GM10266 (cell line): ENCODE measurements at regions not wholly inside any gene's neighbourhood (a gene's known extent, or its start where the extent isn't known, plus 50 kb on each side); places are given as distances from the start of the nearest gene placed in this dataset.

Experiments used
- DNase-seq: peaks from one replicate; pipeline ENCODE4 v3.0.0; 2012; ENCODE audit errors: extremely low spot score
- CTCF ChIP-seq: IDR thresholded peaks from 2 replicates; pipeline ENCODE4 v1.5.1; 2012; ENCODE audit warnings: mild to moderate bottlenecking, low read depth; ENCODE audit not compliant: control insufficient read depth, insufficient read depth; ENCODE audit errors: missing control alignments

DNA sequence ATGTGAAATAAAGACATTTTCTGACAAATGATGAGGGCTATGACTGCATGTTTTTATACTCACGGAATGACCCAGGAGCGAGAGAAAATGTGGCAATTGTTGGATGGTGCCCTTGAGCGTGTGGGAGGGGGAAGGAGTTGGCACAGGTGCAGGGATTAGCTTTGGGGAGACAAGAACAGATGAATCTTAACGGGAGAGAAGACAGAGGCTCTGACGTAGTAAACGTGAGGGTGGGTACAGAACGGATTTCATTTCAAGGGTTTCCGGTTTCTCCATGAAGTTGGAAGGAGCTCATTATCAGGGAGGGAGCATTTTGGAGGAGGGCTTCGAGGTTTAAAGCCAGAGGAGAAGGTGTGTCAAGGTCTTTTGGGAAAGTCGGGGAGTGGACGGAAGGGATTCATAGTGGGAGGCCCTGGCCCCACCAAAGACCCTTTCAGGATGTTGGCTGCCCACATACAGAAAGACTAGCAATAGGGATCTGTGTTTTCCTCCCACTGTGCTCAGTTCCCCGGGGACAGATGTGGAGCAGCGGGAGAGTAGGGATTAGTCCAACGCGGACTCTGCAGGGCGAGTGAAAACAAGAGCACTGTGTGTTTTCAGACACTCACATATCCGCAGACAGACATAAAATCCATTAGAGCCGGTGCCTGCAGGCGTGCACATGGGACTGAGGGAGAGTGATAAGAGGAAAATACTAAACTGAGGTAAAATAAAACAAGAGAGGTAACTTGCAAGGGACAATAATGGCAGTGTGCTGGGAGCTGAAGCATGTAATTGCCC lies 584.1 kb downstream of the AJAP1 start:
- DNase-seq: no peak
- TF ChIP-seq CTCF: no peak

DNA sequence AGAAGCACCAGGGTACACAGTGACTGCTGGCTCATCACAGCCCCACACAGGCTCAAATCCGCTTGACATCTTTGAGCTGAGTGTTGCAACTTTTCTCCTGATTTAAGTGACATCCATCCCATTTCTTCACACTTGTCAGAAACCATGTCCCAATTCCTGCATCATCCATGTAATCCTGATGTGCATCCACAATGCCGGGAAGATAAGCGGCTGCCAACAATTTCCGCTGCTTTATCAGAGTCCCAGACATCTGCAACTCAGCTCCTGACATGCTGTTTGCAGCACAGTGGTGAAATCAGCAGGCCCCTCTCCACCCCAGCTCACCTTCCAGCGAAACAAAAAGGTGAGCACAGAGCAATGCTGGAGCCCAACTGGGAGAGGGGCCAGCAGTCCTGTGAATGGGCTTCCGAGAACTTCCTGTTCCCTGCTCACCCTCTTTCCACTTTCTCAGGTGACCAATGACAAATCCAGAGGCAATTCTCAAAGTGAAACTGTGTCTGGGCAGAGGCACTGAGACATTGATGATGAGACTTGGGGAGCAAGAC lies 581.0 kb downstream of the AJAP1 start:
- no peak for TF ChIP-seq CTCF
- DNase-seq: no peak

GRCh38 chr1:5232537-5232936 lies 578.1 kb downstream of the AJAP1 start:
- TF ChIP-seq CTCF: no peak
- DNase-seq: no peak

GRCh38 chr1:5231541-5232315 lies 577.3 kb downstream of the AJAP1 start:
- DNase-seq: no peak
- TF ChIP-seq CTCF: no peak

DNA sequence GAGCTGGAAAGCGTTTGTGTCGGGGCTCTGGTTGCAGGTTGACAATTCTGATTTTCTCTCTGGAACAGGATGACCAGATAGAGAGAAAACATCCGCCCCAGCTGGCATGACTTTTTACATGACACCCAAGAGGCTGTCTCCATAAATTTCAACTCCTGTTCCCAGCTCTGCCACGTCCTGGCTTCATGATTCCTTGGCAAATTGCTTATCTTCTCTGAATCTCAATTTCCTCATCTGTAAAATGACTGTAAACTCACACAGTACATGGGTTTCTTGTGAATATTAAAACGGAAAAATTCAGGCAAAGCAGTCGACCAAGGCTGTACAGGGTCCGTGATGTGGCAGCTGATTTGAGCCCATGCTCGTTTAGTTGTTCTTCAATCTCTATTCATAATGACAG lies 572.7 kb downstream of the AJAP1 start:
- DNase-seq: no peak
- no peak for TF ChIP-seq CTCF

DNA sequence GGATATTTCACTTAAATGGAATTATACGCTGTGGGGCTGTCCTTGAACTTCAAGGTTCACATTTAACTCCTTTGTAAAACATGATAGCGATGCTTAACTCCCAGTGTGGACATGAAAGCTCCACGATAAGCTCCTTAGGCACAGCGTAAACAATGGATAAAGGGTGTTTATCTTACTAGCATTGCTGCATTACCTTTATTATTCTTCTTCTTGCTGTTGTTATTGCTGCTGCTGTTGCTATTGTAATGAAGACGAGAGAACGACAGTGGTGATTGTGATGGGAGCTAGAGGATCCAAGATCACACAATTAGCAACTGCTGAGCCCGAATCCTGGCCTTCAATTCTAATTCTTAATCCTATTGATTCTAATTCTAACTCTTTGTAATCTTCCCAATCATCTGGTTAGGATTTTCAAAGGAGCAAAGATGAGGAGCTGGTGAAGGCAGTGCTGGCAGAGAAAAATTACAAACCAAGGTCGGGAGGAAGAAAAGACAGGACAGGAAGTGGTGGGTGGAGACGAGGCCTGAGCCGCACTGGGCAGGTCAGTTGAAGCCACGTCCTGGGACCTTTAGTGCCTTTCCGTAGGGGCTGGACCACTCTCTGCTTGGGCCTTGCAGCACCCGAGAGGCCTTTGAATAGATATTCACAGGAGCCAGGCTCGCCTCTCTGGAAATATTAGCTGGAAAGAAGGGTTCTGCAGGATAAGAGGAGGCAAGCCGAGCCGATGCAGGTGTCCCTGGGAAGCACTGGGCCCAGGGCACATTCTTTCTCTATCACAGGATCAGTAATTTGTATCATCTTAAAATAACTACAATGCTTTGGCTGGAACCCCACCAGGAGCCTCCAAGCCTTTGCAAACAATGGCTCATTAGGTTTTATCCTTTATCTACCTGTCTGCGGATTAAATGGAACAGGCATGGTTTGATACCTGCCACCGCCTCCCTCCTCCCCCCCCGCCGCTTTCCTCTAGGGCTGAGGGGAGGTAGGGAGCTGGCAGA lies 571.6 kb downstream of the AJAP1 start:
- no peak for TF ChIP-seq CTCF
- DNase-seq: no peak
